A549 (cell line): ENCODE measurements at regions not wholly inside any gene's neighbourhood (a gene's known extent, or its start where the extent isn't known, plus 50 kb on each side); places are given as distances from the start of the nearest gene placed in this dataset.

Experiments
- CTCF ChIP-seq: fragments of >200 bp; sonication (Bioruptor Twin); formaldehyde crosslinking; IDR thresholded peaks from 3 replicates; pipeline ENCODE4 v1.5.1; 2016
- ELK1 ChIP-seq: fragments of 150-350 bp; IDR thresholded peaks from 2 replicates; pipeline ENCODE4 v1.6.1; 2014; ENCODE audit warnings: low read depth, mild to moderate bottlenecking, low read length
- EP300 ChIP-seq, 2 experiments: fragments of >200 bp; sonication (Bioruptor Twin); formaldehyde crosslinking; IDR thresholded peaks; 2 replicates in 1 of 2; 3 replicates in 1 of 2; pipeline ENCODE4 v1.6.1; 2016 to 2017
- HMGXB4 ChIP-seq: fragments of 250-450 bp; sonication (Bioruptor Pico); IDR thresholded peaks from 2 replicates; pipeline ENCODE4 v1.5.0; 2021; ENCODE audit warnings: mild to moderate bottlenecking, moderate library complexity, borderline replicate concordance
- JUN ChIP-seq, 2 experiments: fragments of >200 bp; sonication (Bioruptor Twin); formaldehyde crosslinking; IDR thresholded peaks; 2 replicates in 1 of 2; 3 replicates in 1 of 2; pipeline ENCODE4 v1.6.1; 2016 to 2017
- JUNB ChIP-seq: fragments of >200 bp; sonication (Bioruptor Twin); formaldehyde crosslinking; IDR thresholded peaks from 2 replicates; pipeline ENCODE4 v1.6.1; 2016
- KDM1A ChIP-seq: fragments of 200-600 bp; sonication (generic); IDR thresholded peaks from 2 replicates; pipeline ENCODE4 v1.6.1; 2016; ENCODE audit warnings: low read depth, mild to moderate bottlenecking
- MYC ChIP-seq: IDR thresholded peaks from 2 replicates; pipeline ENCODE4 v1.6.1; 2012; ENCODE audit warnings: mild to moderate bottlenecking, inconsistent platforms, low read length, improper control_type of control experiment, borderline replicate concordance
- PBX3 ChIP-seq: IDR thresholded peaks from 2 replicates; pipeline ENCODE4 v1.6.1; 2012
- RAD21 ChIP-seq, 2 experiments: fragments of >200 bp in 1 of 2; sonication (Bioruptor Twin) in 1 of 2; formaldehyde crosslinking in 1 of 2; IDR thresholded peaks in 1 of 2; conservative IDR thresholded peaks in 1 of 2; 2 replicates in 1 of 2; 3 replicates in 1 of 2; pipeline ENCODE4 v1.6.1; 2012 to 2018; ENCODE audit warnings: inconsistent platforms in 1 of 2
- RCOR1 ChIP-seq: fragments of 150-350 bp; IDR thresholded peaks from 2 replicates; pipeline ENCODE4 v1.6.1; 2014; ENCODE audit warnings: antibody characterized with exemption, low read length, low read depth
- RFX5 ChIP-seq: fragments of 450-650 bp; IDR thresholded peaks from 2 replicates; pipeline ENCODE4 v1.7.1; 2014; ENCODE audit warnings: antibody characterized with exemption, mild to moderate bottlenecking, moderate library complexity
- RNF2 ChIP-seq: fragments of 200-600 bp; sonication (generic); IDR thresholded peaks from 2 replicates; pipeline ENCODE4 v1.6.1; 2016; ENCODE audit warnings: low read depth, mild to moderate bottlenecking, antibody characterized with exemption, moderate library complexity, borderline replicate concordance

- no peak for TF ChIP-seq PBX3
- TF ChIP-seq MYC = no peak
- TF ChIP-seq CTCF = no peak
- TF ChIP-seq RCOR1 = no peak
- no peak for TF ChIP-seq KDM1A
- TF ChIP-seq RAD21 (conservative IDR thresholded peaks at IDR 0.05 in 1 of 2, IDR thresholded peaks at IDR 0.05 in 1 of 2) = no peak
- TF ChIP-seq HMGXB4 = no peak
- no peak for TF ChIP-seq EP300 (IDR thresholded peaks at IDR 0.05)
- TF ChIP-seq RNF2 = no peak
- no peak for TF ChIP-seq JUNB
- no peak for TF ChIP-seq JUN (IDR thresholded peaks at IDR 0.05)
- TF ChIP-seq ELK1 = no peak
- no peak for TF ChIP-seq RFX5
These were observed 70.6 kb upstream of the WDR75 start for GRCh38 chr2:189370719-189371118.
